ENCODE measurements at regions not wholly inside any gene's neighbourhood (a gene's known extent, or its start where the extent isn't known, plus 50 kb on each side); places are given as distances from the start of the nearest gene placed in this dataset.

- no peaks in the 10 kb centered on the region for H3K4me1 ChIP-seq (ENCODE audit: control insufficient read depth, insufficient read depth, low read length)
- no peak overlapping the region for H3K9ac ChIP-seq (ENCODE audit: low read length in 2 of 2)
- H3K9me3 ChIP-seq (ENCODE audit: control insufficient read depth in 2 of 2, low read length in 2 of 2): no peaks in the 10 kb centered on the region
- H3K4me3 ChIP-seq (ENCODE audit: low read length in 2 of 2): no peak overlapping the region
- H3K27ac ChIP-seq (ENCODE audit: low read length): no peak overlapping the region
- no peaks in the 10 kb centered on the region for H3K36me3 ChIP-seq (ENCODE audit: control insufficient read depth in 2 of 2, insufficient read depth in 2 of 2, low read length in 2 of 2)
- H3K27me3 ChIP-seq (ENCODE audit: control insufficient read depth in 1 of 2, insufficient read depth in 2 of 2, low read length in 2 of 2): no peaks in the 10 kb centered on the region
Measured at GRCh38 chr14:38718519-38718918, 384.5 kb downstream of the SEC23A start.

- no peaks in the 10 kb centered on the region for H3K27me3 ChIP-seq (ENCODE audit: control insufficient read depth in 1 of 2, insufficient read depth in 2 of 2, low read length in 2 of 2)
- peaks cover 0 to 5% of the 10 kb centered on the region in 2 donors for H3K9me3 ChIP-seq (ENCODE audit: control insufficient read depth in 2 of 2, low read length in 2 of 2)
- H3K27ac ChIP-seq (ENCODE audit: low read length): no peak overlapping the region
- no peak overlapping the region for H3K4me3 ChIP-seq (ENCODE audit: low read length in 2 of 2)
- no peaks in the 10 kb centered on the region for H3K36me3 ChIP-seq (ENCODE audit: control insufficient read depth in 2 of 2, insufficient read depth in 2 of 2, low read length in 2 of 2)
- no peaks in the 10 kb centered on the region for H3K4me1 ChIP-seq (ENCODE audit: control insufficient read depth, insufficient read depth, low read length)
- no peak overlapping the region for H3K9ac ChIP-seq (ENCODE audit: low read length in 2 of 2)
Measured at GRCh38 chr14:38716926-38717325, 386.1 kb downstream of the SEC23A start.

- H3K4me3 ChIP-seq (ENCODE audit: low read length in 2 of 2): no peak overlapping the region
- peaks cover 0 to 5% of the 10 kb centered on the region in 2 donors for H3K9me3 ChIP-seq (ENCODE audit: control insufficient read depth in 2 of 2, low read length in 2 of 2)
- H3K27ac ChIP-seq (ENCODE audit: low read length): no peak overlapping the region
- H3K36me3 ChIP-seq (ENCODE audit: control insufficient read depth in 2 of 2, insufficient read depth in 2 of 2, low read length in 2 of 2): no peaks in the 10 kb centered on the region
- no peaks in the 10 kb centered on the region for H3K4me1 ChIP-seq (ENCODE audit: control insufficient read depth, insufficient read depth, low read length)
- H3K27me3 ChIP-seq (ENCODE audit: control insufficient read depth in 1 of 2, insufficient read depth in 2 of 2, low read length in 2 of 2): no peaks in the 10 kb centered on the region
- no peak overlapping the region for H3K9ac ChIP-seq (ENCODE audit: low read length in 2 of 2)
Measured at GRCh38 chr14:38710881-38711280, 392.2 kb downstream of the SEC23A start.

DNA sequence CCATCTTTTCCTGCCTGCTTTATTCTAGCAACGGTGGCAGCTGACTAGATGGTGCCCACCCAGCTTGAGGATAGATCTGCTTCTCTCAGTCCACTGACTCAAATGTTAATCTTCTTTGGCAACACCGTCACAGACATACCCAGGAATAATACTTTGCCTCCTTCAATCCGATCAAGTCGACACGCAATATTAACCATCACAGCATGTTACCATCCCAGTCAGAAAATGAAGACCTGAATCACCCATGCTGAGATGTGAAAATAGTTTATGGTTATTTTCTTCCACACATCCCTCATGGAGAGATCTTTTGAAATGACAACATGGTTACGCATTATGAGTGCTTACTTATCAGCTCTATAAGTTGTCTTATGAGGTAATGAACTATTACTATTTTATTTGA, 392.8 kb downstream of the SEC23A start:
- Histone ChIP-seq H3K9me3 (ENCODE audit: control insufficient read depth in 2 of 2, low read length in 2 of 2) (peaks cover 0 to 5% of the 10 kb centered on the region in 2 donors), H3K4me1 (ENCODE audit: control insufficient read depth, insufficient read depth, low read length) (no peaks in the 10 kb centered on the region), H3K27ac (ENCODE audit: low read length) (no peak overlapping the region), H3K4me3 (ENCODE audit: low read length in 2 of 2) (no peak overlapping the region), H3K36me3 (ENCODE audit: control insufficient read depth in 2 of 2, insufficient read depth in 2 of 2, low read length in 2 of 2) (no peaks in the 10 kb centered on the region), H3K9ac (ENCODE audit: low read length in 2 of 2) (no peak overlapping the region), H3K27me3 (ENCODE audit: control insufficient read depth in 1 of 2, insufficient read depth in 2 of 2, low read length in 2 of 2) (no peaks in the 10 kb centered on the region)

GRCh38 chr14:38705220-38705619, 397.8 kb downstream of the SEC23A start:
- Histone ChIP-seq H3K9me3 (ENCODE audit: control insufficient read depth in 2 of 2, low read length in 2 of 2) (no peaks in the 10 kb centered on the region), H3K36me3 (ENCODE audit: control insufficient read depth in 2 of 2, insufficient read depth in 2 of 2, low read length in 2 of 2) (no peaks in the 10 kb centered on the region), H3K4me1 (ENCODE audit: control insufficient read depth, insufficient read depth, low read length) (no peaks in the 10 kb centered on the region), H3K27ac (ENCODE audit: low read length) (no peak overlapping the region), H3K27me3 (ENCODE audit: control insufficient read depth in 1 of 2, insufficient read depth in 2 of 2, low read length in 2 of 2) (no peaks in the 10 kb centered on the region), H3K4me3 (ENCODE audit: low read length in 2 of 2) (no peak overlapping the region), H3K9ac (ENCODE audit: low read length in 2 of 2) (no peak overlapping the region)

GRCh38 chr14:38704220-38704619, 398.8 kb downstream of the SEC23A start:
- no peaks in the 10 kb centered on the region for H3K36me3 ChIP-seq (ENCODE audit: control insufficient read depth in 2 of 2, insufficient read depth in 2 of 2, low read length in 2 of 2)
- H3K4me1 ChIP-seq (ENCODE audit: control insufficient read depth, insufficient read depth, low read length): no peaks in the 10 kb centered on the region
- no peak overlapping the region for H3K27ac ChIP-seq (ENCODE audit: low read length)
- no peak overlapping the region for H3K9ac ChIP-seq (ENCODE audit: low read length in 2 of 2)
- no peaks in the 10 kb centered on the region for H3K9me3 ChIP-seq (ENCODE audit: control insufficient read depth in 2 of 2, low read length in 2 of 2)
- no peaks in the 10 kb centered on the region for H3K27me3 ChIP-seq (ENCODE audit: control insufficient read depth in 1 of 2, insufficient read depth in 2 of 2, low read length in 2 of 2)
- no peak overlapping the region for H3K4me3 ChIP-seq (ENCODE audit: low read length in 2 of 2)

DNA sequence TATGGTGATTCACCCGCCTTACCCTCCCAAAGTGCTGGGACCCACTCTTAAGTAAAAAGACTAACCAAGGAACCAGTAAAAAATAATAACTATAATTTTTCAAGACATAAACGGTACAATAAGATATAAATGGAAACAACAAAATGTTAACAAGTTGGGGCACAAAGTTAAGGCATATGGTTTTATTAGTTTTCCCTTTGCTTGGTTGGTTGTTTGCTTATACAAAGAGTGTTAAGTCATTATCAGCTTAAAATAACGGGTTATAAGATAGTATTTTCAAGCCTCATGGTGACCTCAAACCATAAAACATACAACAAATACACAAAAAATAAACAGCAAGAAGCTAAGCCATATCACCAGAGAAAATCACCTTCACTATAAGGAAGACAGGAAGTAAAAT, 406.1 kb downstream of the SEC23A start:
- Histone ChIP-seq H3K9ac (ENCODE audit: low read length in 2 of 2) (no peak overlapping the region), H3K4me3 (ENCODE audit: low read length in 2 of 2) (no peak overlapping the region), H3K36me3 (ENCODE audit: control insufficient read depth in 2 of 2, insufficient read depth in 2 of 2, low read length in 2 of 2) (no peaks in the 10 kb centered on the region), H3K9me3 (ENCODE audit: control insufficient read depth in 2 of 2, low read length in 2 of 2) (no peaks in the 10 kb centered on the region), H3K4me1 (ENCODE audit: control insufficient read depth, insufficient read depth, low read length) (no peaks in the 10 kb centered on the region), H3K27me3 (ENCODE audit: control insufficient read depth in 1 of 2, insufficient read depth in 2 of 2, low read length in 2 of 2) (no peaks in the 10 kb centered on the region), H3K27ac (ENCODE audit: low read length) (no peak overlapping the region)

GRCh38 chr14:38693423-38693822, 409.6 kb downstream of the SEC23A start:
- H3K27ac ChIP-seq (ENCODE audit: low read length): no peak overlapping the region
- H3K36me3 ChIP-seq (ENCODE audit: control insufficient read depth in 2 of 2, insufficient read depth in 2 of 2, low read length in 2 of 2): no peaks in the 10 kb centered on the region
- no peaks in the 10 kb centered on the region for H3K27me3 ChIP-seq (ENCODE audit: control insufficient read depth in 1 of 2, insufficient read depth in 2 of 2, low read length in 2 of 2)
- no peaks in the 10 kb centered on the region for H3K9me3 ChIP-seq (ENCODE audit: control insufficient read depth in 2 of 2, low read length in 2 of 2)
- no peak overlapping the region for H3K9ac ChIP-seq (ENCODE audit: low read length in 2 of 2)
- no peaks in the 10 kb centered on the region for H3K4me1 ChIP-seq (ENCODE audit: control insufficient read depth, insufficient read depth, low read length)
- H3K4me3 ChIP-seq (ENCODE audit: low read length in 2 of 2): no peak overlapping the region

DNA sequence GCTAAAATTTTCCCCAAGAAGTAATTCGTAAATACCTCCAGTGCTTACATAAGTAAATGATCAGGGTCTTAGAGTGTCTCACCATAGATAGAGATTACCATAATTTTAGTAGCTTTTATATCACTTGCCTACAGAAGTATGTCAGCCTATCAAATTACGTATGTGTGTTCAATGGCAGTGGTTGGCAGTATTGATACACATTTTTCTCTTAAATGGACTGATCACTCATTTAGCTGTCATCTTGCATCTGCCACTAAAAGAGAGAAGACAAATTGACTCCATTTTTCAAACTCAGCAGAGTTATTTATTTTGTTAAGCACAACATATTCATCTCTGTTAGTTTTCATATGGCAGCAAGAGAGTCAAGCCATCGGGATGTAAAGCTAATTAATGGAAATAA, 413.1 kb upstream of the CLEC14A start:
- Histone ChIP-seq H3K4me3 (ENCODE audit: low read length in 2 of 2) (no peak overlapping the region), H3K4me1 (ENCODE audit: control insufficient read depth, insufficient read depth, low read length) (no peaks in the 10 kb centered on the region), H3K27me3 (ENCODE audit: control insufficient read depth in 1 of 2, insufficient read depth in 2 of 2, low read length in 2 of 2) (no peaks in the 10 kb centered on the region), H3K27ac (ENCODE audit: low read length) (no peak overlapping the region), H3K36me3 (ENCODE audit: control insufficient read depth in 2 of 2, insufficient read depth in 2 of 2, low read length in 2 of 2) (no peaks in the 10 kb centered on the region), H3K9me3 (ENCODE audit: control insufficient read depth in 2 of 2, low read length in 2 of 2) (no peaks in the 10 kb centered on the region), H3K9ac (ENCODE audit: low read length in 2 of 2) (no peak overlapping the region)

- H3K27me3 ChIP-seq (ENCODE audit: control insufficient read depth in 1 of 2, insufficient read depth in 2 of 2, low read length in 2 of 2): no peaks in the 10 kb centered on the region
- no peak overlapping the region for H3K9ac ChIP-seq (ENCODE audit: low read length in 2 of 2)
- H3K4me1 ChIP-seq (ENCODE audit: control insufficient read depth, insufficient read depth, low read length): no peaks in the 10 kb centered on the region
- no peaks in the 10 kb centered on the region for H3K36me3 ChIP-seq (ENCODE audit: control insufficient read depth in 2 of 2, insufficient read depth in 2 of 2, low read length in 2 of 2)
- H3K27ac ChIP-seq (ENCODE audit: low read length): no peak overlapping the region
- no peaks in the 10 kb centered on the region for H3K9me3 ChIP-seq (ENCODE audit: control insufficient read depth in 2 of 2, low read length in 2 of 2)
- H3K4me3 ChIP-seq (ENCODE audit: low read length in 2 of 2): no peak overlapping the region
Measured at GRCh38 chr14:38663382-38663781, 407.5 kb upstream of the CLEC14A start.

DNA sequence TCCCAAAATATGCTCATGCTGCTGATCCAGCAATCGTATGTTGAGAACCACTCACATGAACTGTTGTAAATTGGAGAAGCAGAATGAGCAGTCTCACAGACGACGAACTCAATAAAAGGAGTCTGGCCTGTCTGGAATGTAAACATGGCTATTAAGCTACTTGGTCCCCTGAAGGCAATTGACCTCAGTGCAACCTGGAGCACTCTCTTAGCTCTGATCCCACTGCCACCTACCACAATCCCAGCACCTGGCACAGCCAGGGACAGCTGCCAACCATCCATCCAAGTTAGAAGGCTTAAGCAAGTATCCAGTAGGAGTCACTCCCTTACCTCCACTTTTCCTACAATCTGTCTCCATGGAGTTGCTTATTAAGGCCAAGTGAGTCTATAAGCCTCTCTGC, 406.9 kb upstream of the CLEC14A start:
- H3K27ac ChIP-seq (ENCODE audit: low read length): no peak overlapping the region
- no peaks in the 10 kb centered on the region for H3K4me1 ChIP-seq (ENCODE audit: control insufficient read depth, insufficient read depth, low read length)
- H3K4me3 ChIP-seq (ENCODE audit: low read length in 2 of 2): no peak overlapping the region
- no peaks in the 10 kb centered on the region for H3K36me3 ChIP-seq (ENCODE audit: control insufficient read depth in 2 of 2, insufficient read depth in 2 of 2, low read length in 2 of 2)
- H3K9me3 ChIP-seq (ENCODE audit: control insufficient read depth in 2 of 2, low read length in 2 of 2): no peaks in the 10 kb centered on the region
- H3K27me3 ChIP-seq (ENCODE audit: control insufficient read depth in 1 of 2, insufficient read depth in 2 of 2, low read length in 2 of 2): no peaks in the 10 kb centered on the region
- H3K9ac ChIP-seq (ENCODE audit: low read length in 2 of 2): no peak overlapping the region

DNA sequence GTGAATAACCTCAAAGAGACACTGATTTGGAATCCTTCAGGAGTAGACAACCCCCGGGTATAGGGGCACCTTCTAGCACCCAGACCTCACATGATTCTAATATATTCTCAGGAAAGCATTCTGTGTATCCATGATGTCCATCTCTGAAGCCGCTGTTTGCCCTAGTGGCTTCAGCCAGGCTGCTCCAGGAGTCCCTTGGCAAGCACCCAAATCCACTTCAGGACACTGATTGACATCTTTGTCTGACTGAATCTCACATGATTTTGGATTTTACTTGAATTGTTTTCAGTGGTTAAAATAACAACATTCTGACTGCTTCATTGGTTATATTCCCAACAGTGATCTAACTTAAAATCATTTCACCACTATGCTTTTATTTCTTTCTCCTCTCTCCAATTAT, 390.5 kb upstream of the CLEC14A start:
- H3K9me3 ChIP-seq (ENCODE audit: control insufficient read depth in 2 of 2, low read length in 2 of 2): no peaks in the 10 kb centered on the region
- H3K27ac ChIP-seq (ENCODE audit: low read length): no peak overlapping the region
- no peak overlapping the region for H3K9ac ChIP-seq (ENCODE audit: low read length in 2 of 2)
- H3K27me3 ChIP-seq (ENCODE audit: control insufficient read depth in 1 of 2, insufficient read depth in 2 of 2, low read length in 2 of 2): no peaks in the 10 kb centered on the region
- no peak overlapping the region for H3K4me3 ChIP-seq (ENCODE audit: low read length in 2 of 2)
- no peaks in the 10 kb centered on the region for H3K36me3 ChIP-seq (ENCODE audit: control insufficient read depth in 2 of 2, insufficient read depth in 2 of 2, low read length in 2 of 2)
- no peaks in the 10 kb centered on the region for H3K4me1 ChIP-seq (ENCODE audit: control insufficient read depth, insufficient read depth, low read length)

All from stomach smooth muscle (tissue), 2 donors.